HCT116 (cell line): ENCODE measurements at regions not wholly inside any gene's neighbourhood (a gene's known extent, or its start where the extent isn't known, plus 50 kb on each side); places are given as distances from the start of the nearest gene placed in this dataset.

Experiments used
- EZH2 ChIP-seq: fragments of 200-600 bp; sonication (generic); IDR thresholded peaks from 2 replicates; pipeline ENCODE4 v1.6.1; 2017; ENCODE audit warnings: antibody characterized with exemption, mixed run types
- POLR2A ChIP-seq: IDR thresholded peaks from 2 replicates; pipeline ENCODE4 v1.7.0; 2011; ENCODE audit warnings: borderline replicate concordance; ENCODE audit not compliant: insufficient read depth, insufficient read length; ENCODE audit errors: extremely low read depth
- RAD21 ChIP-seq: IDR thresholded peaks from 2 replicates; pipeline ENCODE4 v1.6.1; 2012; ENCODE audit warnings: low read depth, mild to moderate bottlenecking
- ZFX ChIP-seq: fragments of 450-650 bp; IDR thresholded peaks from 2 replicates; pipeline ENCODE4 v1.6.1; 2017
- TF ChIP-seq, protein P1 (sequence below), 3 experiments: fragments of 200-600 bp in 1 of 3; sonication (generic) in 1 of 3; IDR thresholded peaks in 2 of 3; conservative IDR thresholded peaks in 1 of 3; 2 replicates each; pipeline ENCODE4 v1.5.1; 2012 to 2017; ENCODE audit warnings: low read depth in 2 of 3, low read length in 2 of 3, antibody characterized with exemption in 1 of 3, borderline replicate concordance in 1 of 3, control low read depth in 1 of 3, mild to moderate bottlenecking in 1 of 3, mixed read lengths in 1 of 3, mixed run types in 1 of 3, moderate library complexity in 1 of 3; ENCODE audit not compliant: insufficient read depth in 1 of 3
- TF ChIP-seq, protein P2 (sequence below): IDR thresholded peaks from 2 replicates; pipeline ENCODE4 v1.6.1; 2012

DNA sequence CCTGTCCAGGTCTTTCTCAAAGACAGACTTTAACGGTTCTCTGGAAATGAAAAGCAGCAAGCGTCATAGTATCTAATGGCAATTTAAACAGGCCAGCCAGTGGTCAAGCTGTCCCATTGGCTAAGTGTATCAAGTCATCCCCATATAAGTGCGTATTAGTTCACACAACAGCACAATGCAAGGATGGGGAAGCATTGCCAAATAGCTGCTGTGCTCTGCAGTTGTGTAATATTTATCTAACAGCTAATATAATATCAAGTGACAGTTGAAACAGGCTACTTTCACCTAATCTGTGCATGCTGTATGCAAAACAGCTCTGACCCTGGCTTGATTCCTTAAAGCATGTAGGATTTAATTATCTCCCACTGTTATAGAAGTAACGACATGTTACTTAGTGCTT, 134.8 kb upstream of the PPARGC1A start:
- TF ChIP-seq, protein P1, sequence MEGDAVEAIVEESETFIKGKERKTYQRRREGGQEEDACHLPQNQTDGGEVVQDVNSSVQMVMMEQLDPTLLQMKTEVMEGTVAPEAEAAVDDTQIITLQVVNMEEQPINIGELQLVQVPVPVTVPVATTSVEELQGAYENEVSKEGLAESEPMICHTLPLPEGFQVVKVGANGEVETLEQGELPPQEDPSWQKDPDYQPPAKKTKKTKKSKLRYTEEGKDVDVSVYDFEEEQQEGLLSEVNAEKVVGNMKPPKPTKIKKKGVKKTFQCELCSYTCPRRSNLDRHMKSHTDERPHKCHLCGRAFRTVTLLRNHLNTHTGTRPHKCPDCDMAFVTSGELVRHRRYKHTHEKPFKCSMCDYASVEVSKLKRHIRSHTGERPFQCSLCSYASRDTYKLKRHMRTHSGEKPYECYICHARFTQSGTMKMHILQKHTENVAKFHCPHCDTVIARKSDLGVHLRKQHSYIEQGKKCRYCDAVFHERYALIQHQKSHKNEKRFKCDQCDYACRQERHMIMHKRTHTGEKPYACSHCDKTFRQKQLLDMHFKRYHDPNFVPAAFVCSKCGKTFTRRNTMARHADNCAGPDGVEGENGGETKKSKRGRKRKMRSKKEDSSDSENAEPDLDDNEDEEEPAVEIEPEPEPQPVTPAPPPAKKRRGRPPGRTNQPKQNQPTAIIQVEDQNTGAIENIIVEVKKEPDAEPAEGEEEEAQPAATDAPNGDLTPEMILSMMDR (IDR thresholded peaks at IDR 0.05 in 2 of 3, conservative IDR thresholded peaks at IDR 0.05 in 1 of 3; ENCODE audit: borderline replicate concordance in 1 of 3, insufficient read depth in 1 of 3, low read depth in 2 of 3, low read length in 2 of 3) = no peak
- TF ChIP-seq RAD21 (no peak), POLR2A (no peak), ZFX (no peak), EZH2 (no peak)
- TF ChIP-seq, protein P2, sequence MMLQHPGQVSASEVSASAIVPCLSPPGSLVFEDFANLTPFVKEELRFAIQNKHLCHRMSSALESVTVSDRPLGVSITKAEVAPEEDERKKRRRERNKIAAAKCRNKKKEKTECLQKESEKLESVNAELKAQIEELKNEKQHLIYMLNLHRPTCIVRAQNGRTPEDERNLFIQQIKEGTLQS = no peak
